ENCODE measurements at regions not wholly inside any gene's neighbourhood (a gene's known extent, or its start where the extent isn't known, plus 50 kb on each side); places are given as distances from the start of the nearest gene placed in this dataset.

DNA sequence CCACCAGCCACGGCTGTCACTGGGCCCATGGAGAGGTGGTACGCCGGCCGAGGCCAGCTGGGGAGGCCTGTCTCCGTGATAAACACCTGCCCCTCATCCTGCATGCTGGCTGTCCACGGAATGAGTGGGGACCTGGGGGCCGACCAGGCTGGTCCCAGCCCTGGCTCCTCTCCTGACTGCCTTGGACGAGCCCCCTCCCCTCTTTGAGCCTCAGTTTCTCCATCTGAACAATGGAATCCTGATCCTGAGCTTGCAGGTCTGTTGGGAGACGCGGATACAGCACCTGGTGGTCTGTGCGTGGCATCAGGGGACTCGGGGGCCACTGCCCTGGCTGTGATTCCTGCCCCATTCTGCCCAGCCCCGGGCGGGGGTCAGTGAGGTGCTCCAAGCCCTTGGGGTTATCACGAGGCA, 109.9 kb downstream of the MICALL2 start:
- WGBS, 2 donors (ENCODE audit: low coverage in 1 of 2): 43 to 63% methylated on average over 3 to 4 of the region's 15 CpGs
- peaks cover 98% of the 10 kb centered on the region for H3K27me3 ChIP-seq

GRCh38 chr7:1351881-1352625, 107.2 kb downstream of the MICALL2 start:
- no peak for ATAC-seq
- H3K27ac ChIP-seq: no peak overlapping the region
- H3K27me3 ChIP-seq: peaks cover 98% of the 10 kb centered on the region
- no peak for TF ChIP-seq EP300 (IDR thresholded peaks at IDR 0.05)
- no peak for TF ChIP-seq POLR2A (IDR thresholded peaks at IDR 0.05)
- TF ChIP-seq, protein P1, sequence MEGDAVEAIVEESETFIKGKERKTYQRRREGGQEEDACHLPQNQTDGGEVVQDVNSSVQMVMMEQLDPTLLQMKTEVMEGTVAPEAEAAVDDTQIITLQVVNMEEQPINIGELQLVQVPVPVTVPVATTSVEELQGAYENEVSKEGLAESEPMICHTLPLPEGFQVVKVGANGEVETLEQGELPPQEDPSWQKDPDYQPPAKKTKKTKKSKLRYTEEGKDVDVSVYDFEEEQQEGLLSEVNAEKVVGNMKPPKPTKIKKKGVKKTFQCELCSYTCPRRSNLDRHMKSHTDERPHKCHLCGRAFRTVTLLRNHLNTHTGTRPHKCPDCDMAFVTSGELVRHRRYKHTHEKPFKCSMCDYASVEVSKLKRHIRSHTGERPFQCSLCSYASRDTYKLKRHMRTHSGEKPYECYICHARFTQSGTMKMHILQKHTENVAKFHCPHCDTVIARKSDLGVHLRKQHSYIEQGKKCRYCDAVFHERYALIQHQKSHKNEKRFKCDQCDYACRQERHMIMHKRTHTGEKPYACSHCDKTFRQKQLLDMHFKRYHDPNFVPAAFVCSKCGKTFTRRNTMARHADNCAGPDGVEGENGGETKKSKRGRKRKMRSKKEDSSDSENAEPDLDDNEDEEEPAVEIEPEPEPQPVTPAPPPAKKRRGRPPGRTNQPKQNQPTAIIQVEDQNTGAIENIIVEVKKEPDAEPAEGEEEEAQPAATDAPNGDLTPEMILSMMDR (IDR thresholded peaks at IDR 0.05): no peak
- no peak for TF ChIP-seq POLR2AphosphoS5 (IDR thresholded peaks at IDR 0.05)
- WGBS, 2 donors (ENCODE audit: low coverage in 1 of 2): 97% methylated on average over 7 of the region's 30 CpGs; no CpG with 5 or more reads in 1 of the 2 donors
- no peak overlapping the region for H3K4me3 ChIP-seq
- H3K36me3 ChIP-seq: no peaks in the 10 kb centered on the region
- H3K4me1 ChIP-seq: no peaks in the 10 kb centered on the region
- no peaks in the 10 kb centered on the region for H3K9me3 ChIP-seq

More for the DNA sequence above, 109.9 kb downstream of the MICALL2 start:
- H3K27ac ChIP-seq: no peak overlapping the region
- no peaks in the 10 kb centered on the region for H3K4me1 ChIP-seq
- no peak for ATAC-seq
- H3K36me3 ChIP-seq: no peaks in the 10 kb centered on the region
- no peak overlapping the region for H3K4me3 ChIP-seq
- TF ChIP-seq, protein P1 (IDR thresholded peaks at IDR 0.05): no peak
- TF ChIP-seq POLR2AphosphoS5 (IDR thresholded peaks at IDR 0.05): no peak
- no peak for TF ChIP-seq EP300 (IDR thresholded peaks at IDR 0.05)
- no peak for TF ChIP-seq POLR2A (IDR thresholded peaks at IDR 0.05)
- H3K9me3 ChIP-seq: no peaks in the 10 kb centered on the region

DNA sequence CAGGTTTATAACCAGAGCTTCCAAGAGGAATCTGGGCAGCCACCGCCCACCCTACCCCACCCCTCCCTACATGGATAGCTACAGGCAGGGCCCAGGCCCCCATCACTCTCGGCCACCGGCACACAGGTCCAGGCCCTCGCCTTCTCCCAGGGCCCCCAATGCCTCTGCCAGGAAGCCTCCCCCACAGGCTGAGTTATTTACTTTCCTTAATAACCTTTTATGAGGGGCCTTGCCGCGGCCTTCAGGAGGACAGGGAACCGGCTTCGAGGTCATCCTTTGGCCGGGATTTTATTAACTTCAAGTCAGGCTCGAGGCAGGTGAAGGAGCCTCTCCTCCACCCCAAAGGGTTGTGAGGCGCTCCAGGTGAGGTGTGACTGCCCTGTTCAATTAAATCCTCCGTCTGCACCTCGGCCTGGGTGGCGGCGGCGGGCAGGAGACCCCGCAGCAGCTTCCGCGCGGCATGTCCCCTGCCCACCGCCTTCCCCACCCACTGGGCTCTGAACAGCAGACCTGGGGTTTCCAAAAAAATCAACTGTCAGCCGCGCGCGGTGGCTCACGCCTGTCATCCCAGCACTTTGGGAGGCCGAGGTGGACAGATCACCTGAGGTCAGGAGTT, 106.5 kb downstream of the MICALL2 start:
- TF ChIP-seq, protein P1 (IDR thresholded peaks at IDR 0.05): no peak
- peaks cover 98% of the 10 kb centered on the region for H3K27me3 ChIP-seq
- no CpG with 5 or more reads among the region's 27 CpGs for WGBS, 2 donors (ENCODE audit: low coverage in 1 of 2)

DNA sequence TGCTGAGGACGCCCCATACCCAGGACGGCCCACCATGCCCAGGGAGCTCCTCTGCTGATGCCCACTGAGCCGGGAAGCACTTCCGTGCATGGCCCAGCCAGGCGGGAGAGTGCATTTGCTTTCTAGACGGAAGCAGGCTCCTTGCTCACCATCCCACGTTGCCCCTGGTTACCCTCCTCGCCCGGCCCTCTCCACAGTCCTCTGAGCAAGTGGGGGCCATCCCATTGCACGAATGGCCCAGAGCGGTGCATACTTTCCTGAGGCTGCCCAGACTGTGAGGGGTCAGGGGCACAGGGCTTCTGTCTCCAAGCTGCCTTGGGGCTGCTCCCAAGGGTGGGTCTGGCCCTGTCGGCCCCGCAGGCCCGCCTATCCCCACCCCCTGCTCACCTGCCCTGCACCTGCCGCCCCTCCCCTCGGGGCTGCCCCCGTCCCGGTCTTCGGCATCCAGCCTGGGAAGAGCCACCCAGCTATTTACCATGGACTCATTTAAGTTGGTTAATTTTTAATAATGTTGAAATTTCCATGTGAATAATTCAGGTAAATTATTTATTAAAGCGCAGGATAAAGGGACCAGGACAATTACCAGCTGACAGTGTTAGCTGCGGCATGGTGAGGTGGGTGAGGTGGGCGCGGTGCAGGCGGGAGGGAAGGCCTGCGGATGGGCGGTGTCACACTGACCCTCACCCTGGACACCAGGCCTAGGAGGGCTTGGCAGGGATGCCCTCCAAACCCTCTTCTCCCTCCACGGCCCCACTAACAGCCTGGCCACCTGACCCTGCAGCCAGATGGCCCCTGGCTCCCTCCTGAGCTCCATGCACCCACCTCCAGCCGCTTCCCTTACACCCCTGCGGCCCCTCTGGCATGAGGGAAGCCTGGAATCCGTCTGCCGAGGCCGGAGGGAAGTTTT, 104.4 kb downstream of the MICALL2 start:
- peaks cover 95% of the 10 kb centered on the region for H3K27me3 ChIP-seq
- H3K27ac ChIP-seq: no peak overlapping the region
- WGBS, 2 donors (ENCODE audit: low coverage in 1 of 2): 69 to 71% methylated on average over 4 to 7 of the region's 32 CpGs
- peaks cover 0 to under 1% (median 0%) of the 10 kb centered on the region in 3 donors for H3K9me3 ChIP-seq
- no peak for TF ChIP-seq POLR2A (IDR thresholded peaks at IDR 0.05)
- TF ChIP-seq EP300 (IDR thresholded peaks at IDR 0.05): no peak
- TF ChIP-seq, protein P1 (IDR thresholded peaks at IDR 0.05): no peak
- TF ChIP-seq POLR2AphosphoS5 (IDR thresholded peaks at IDR 0.05): no peak
- no peak overlapping the region for H3K4me3 ChIP-seq
- ATAC-seq: no peak
- H3K4me1 ChIP-seq: no peaks in the 10 kb centered on the region
- H3K36me3 ChIP-seq: no peaks in the 10 kb centered on the region

More for the DNA sequence above, 106.5 kb downstream of the MICALL2 start:
- H3K4me1 ChIP-seq: no peaks in the 10 kb centered on the region
- no peak overlapping the region for H3K4me3 ChIP-seq
- no peak for ATAC-seq
- H3K9me3 ChIP-seq: no peaks in the 10 kb centered on the region
- no peaks in the 10 kb centered on the region for H3K36me3 ChIP-seq
- H3K27ac ChIP-seq: no peak overlapping the region

Data from gastroesophageal sphincter (tissue), 4 donors.